ENCODE measurements at regions not wholly inside any gene's neighbourhood (a gene's known extent, or its start where the extent isn't known, plus 50 kb on each side); places are given as distances from the start of the nearest gene placed in this dataset.

DNA sequence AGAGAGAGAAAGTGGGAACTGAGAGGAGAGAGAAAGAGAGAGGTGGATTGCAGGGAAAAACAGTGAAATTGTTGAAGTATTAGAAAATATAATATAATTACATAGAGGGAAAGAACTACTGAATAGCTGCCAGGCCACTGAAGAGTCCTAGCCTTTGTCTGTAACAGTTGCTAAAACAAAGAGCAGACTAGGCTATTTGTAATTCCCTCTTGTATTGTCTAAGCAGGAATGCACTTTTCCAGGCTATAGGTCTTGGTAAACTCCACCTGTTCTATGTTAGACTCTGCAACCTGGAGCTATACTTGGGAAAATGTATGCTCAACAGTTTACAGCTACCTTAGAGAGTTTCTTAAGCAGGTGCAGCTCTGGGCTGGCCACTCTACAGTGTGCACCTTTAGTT lies 1063.3 kb downstream of the ADGRL3 start:
- Histone ChIP-seq H3K27me3 (replicated peaks; ENCODE audit: control insufficient read depth, insufficient read depth, low read length) (no peaks in the 10 kb centered on the region), H3K36me3 (ENCODE audit: control insufficient read depth, insufficient read depth, low read length) (no peaks in the 10 kb centered on the region), H3K4me3 (replicated peaks; ENCODE audit: low read depth, low read length) (no peak overlapping the region)
- no peak for TF ChIP-seq CTCF (IDR thresholded peaks at IDR 0.05; ENCODE audit: insufficient read depth, low read length, poor library complexity, severe bottlenecking)
- DNase-seq (ENCODE audit: extremely low read depth, insufficient read length): no peak

DNA sequence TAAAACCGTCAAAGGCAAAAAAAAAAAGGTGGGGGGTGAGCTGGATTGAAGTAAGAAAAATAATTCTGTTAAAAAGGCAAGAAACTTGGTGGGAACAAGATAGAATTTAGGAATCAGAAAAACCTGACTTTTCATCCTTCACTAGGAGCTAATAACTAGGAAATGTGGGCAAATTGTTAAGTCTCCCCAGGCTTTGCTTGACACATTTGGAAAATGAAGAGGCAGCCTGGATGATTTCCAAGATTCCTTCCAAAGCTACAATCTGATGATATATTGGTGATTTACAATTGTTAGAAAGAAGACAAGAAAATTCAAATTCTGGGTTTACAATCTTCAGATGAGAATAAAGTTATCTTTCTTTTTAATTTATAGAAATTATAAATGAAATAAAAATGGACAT lies 1062.5 kb downstream of the ADGRL3 start:
- TF ChIP-seq CTCF (IDR thresholded peaks at IDR 0.05; ENCODE audit: insufficient read depth, low read length, poor library complexity, severe bottlenecking): no peak
- Histone ChIP-seq H3K4me3 (replicated peaks; ENCODE audit: low read depth, low read length) (no peak overlapping the region), H3K36me3 (ENCODE audit: control insufficient read depth, insufficient read depth, low read length) (no peaks in the 10 kb centered on the region), H3K27me3 (replicated peaks; ENCODE audit: control insufficient read depth, insufficient read depth, low read length) (no peaks in the 10 kb centered on the region)
- DNase-seq (ENCODE audit: extremely low read depth, insufficient read length): no peak

GRCh38 chr4:62260254-62260653 lies 1060.1 kb downstream of the ADGRL3 start:
- H3K27me3 ChIP-seq (replicated peaks; ENCODE audit: control insufficient read depth, insufficient read depth, low read length): no peaks in the 10 kb centered on the region
- H3K36me3 ChIP-seq (ENCODE audit: control insufficient read depth, insufficient read depth, low read length): no peaks in the 10 kb centered on the region
- H3K4me3 ChIP-seq (replicated peaks; ENCODE audit: low read depth, low read length): no peak overlapping the region
- no peak for TF ChIP-seq CTCF (IDR thresholded peaks at IDR 0.05; ENCODE audit: insufficient read depth, low read length, poor library complexity, severe bottlenecking)
- DNase-seq (ENCODE audit: extremely low read depth, insufficient read length): no peak

GRCh38 chr4:62256479-62256878 lies 1056.4 kb downstream of the ADGRL3 start:
- DNase-seq (ENCODE audit: extremely low read depth, insufficient read length): no peak
- H3K27me3 ChIP-seq (replicated peaks; ENCODE audit: control insufficient read depth, insufficient read depth, low read length): no peaks in the 10 kb centered on the region
- no peak for TF ChIP-seq CTCF (IDR thresholded peaks at IDR 0.05; ENCODE audit: insufficient read depth, low read length, poor library complexity, severe bottlenecking)
- no peak overlapping the region for H3K4me3 ChIP-seq (replicated peaks; ENCODE audit: low read depth, low read length)
- no peaks in the 10 kb centered on the region for H3K36me3 ChIP-seq (ENCODE audit: control insufficient read depth, insufficient read depth, low read length)

- Histone ChIP-seq H3K27me3 (replicated peaks; ENCODE audit: control insufficient read depth, insufficient read depth, low read length) (no peaks in the 10 kb centered on the region), H3K36me3 (ENCODE audit: control insufficient read depth, insufficient read depth, low read length) (no peaks in the 10 kb centered on the region), H3K4me3 (replicated peaks; ENCODE audit: low read depth, low read length) (no peak overlapping the region)
- TF ChIP-seq CTCF (IDR thresholded peaks at IDR 0.05; ENCODE audit: insufficient read depth, low read length, poor library complexity, severe bottlenecking): no peak
- DNase-seq (ENCODE audit: extremely low read depth, insufficient read length): no peak
These were observed 1052.6 kb downstream of the ADGRL3 start for GRCh38 chr4:62252728-62253127.

DNA sequence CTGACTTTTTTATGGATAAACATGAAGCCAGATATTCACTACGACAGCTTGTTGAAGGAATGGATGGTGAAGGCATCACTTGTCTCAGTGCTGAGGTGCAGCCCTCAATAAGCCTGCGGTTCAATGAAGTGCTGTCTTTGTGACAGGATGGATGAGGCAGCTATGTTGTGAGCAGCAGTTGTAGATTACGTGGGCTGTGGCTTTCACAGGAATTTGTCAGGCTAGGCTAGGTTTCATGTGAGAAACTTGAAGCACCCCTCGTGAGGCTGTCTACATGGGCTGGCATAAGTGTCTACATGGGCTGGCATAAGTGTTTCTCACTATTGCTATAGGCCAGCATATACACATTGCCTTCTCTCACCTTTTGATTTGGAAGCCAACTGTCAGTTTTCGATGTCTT lies 1050.0 kb downstream of the ADGRL3 start:
- no peaks in the 10 kb centered on the region for H3K27me3 ChIP-seq (replicated peaks; ENCODE audit: control insufficient read depth, insufficient read depth, low read length)
- no peak for TF ChIP-seq CTCF (IDR thresholded peaks at IDR 0.05; ENCODE audit: insufficient read depth, low read length, poor library complexity, severe bottlenecking)
- DNase-seq (ENCODE audit: extremely low read depth, insufficient read length): no peak
- no peak overlapping the region for H3K4me3 ChIP-seq (replicated peaks; ENCODE audit: low read depth, low read length)
- H3K36me3 ChIP-seq (ENCODE audit: control insufficient read depth, insufficient read depth, low read length): no peaks in the 10 kb centered on the region

All from GM06990 (cell line).